ENCODE measurements at regions not wholly inside any gene's neighbourhood (a gene's known extent, or its start where the extent isn't known, plus 50 kb on each side); places are given as distances from the start of the nearest gene placed in this dataset.
"Not testable (repeated sequence)": the region's sequence is repeated elsewhere in the genome, so short reads cannot be mapped to it uniquely, and the experiment has no call there.

- H3K27me3 Mint-ChIP-seq; H3K36me3 Mint-ChIP-seq; ATAC-seq (replicated peaks); DNase-seq; H3K4me1 Mint-ChIP-seq; H3K9me3 Mint-ChIP-seq; H3K4me3 Mint-ChIP-seq; H3K27ac Mint-ChIP-seq: not testable (repeated sequence)
These were observed 183.3 kb upstream of the PRKX start for GRCh38 chrX:3896755-3897154.

GRCh38 chrX:3882553-3882920 is 169.1 kb upstream of the PRKX start:
- not testable (repeated sequence) for H3K27ac Mint-ChIP-seq; H3K27me3 Mint-ChIP-seq; H3K9me3 Mint-ChIP-seq; DNase-seq; H3K36me3 Mint-ChIP-seq; H3K4me3 Mint-ChIP-seq; ATAC-seq (replicated peaks); H3K4me1 Mint-ChIP-seq

- not testable (repeated sequence) for H3K4me3 Mint-ChIP-seq, H3K4me1 Mint-ChIP-seq, H3K9me3 Mint-ChIP-seq, DNase-seq, H3K36me3 Mint-ChIP-seq, H3K27ac Mint-ChIP-seq, H3K27me3 Mint-ChIP-seq
- peak; percentile 96 to 97 for ATAC-seq (replicated peaks)
These were observed 168.6 kb upstream of the PRKX start for GRCh38 chrX:3881898-3882552.

DNA sequence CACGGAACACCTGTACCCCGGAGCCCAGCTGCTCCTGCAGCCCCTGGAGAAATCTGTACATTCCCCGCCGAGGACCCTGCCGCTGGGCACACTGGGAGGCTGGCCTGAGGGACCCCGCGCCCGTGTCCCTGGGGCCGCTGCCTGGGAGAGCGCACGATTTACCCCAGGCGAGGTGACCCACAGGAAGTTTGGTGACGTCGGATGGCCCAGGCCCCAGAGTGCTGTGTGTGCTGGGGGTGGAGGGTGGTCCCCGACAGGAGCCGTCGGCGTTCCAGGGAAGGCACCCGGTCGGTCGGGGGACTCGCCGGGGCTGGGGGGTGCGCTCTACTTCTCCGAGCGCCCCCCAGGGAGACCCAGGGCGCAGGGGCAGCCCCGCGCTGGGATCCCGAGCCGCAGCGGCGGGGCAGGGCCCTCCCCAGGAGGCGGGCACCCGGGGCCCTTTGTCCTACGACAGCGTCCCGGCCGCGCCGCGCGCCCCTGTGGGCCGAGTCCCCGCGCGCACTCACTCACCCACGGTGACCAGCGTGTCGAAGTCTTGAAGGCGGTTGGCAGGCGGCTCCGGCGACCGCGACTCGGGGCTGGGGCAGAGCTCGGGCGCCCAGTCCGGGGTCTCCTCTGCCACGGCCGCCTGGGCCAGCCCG is 167.9 kb upstream of the PRKX start:
- H3K27me3 Mint-ChIP-seq, H3K36me3 Mint-ChIP-seq, H3K27ac Mint-ChIP-seq, H3K4me1 Mint-ChIP-seq, H3K4me3 Mint-ChIP-seq, DNase-seq, H3K9me3 Mint-ChIP-seq: not testable (repeated sequence)
- peak; percentile 43 to 62 for ATAC-seq (replicated peaks)

DNA sequence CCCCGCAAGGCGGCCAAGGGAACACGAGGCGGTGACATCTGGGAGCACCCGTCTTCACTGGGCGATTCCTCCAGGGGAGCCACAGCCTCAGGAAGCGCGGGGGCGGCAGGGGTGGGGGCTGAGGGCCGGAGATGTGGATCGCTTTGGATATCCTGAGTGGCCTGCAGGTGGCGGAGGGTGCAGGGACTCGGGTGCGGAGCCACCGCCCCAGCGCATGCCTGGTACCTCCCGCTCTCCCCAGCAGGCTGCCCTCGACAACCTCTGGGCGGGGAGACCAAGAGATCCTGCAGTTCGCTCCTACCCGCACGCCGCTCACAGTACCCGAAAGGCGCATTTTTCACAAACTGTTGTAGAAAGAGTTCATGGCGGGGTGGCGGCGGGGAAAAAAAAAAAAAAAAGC is 162.9 kb upstream of the PRKX start:
- ATAC-seq (replicated peaks); H3K27ac Mint-ChIP-seq; H3K4me1 Mint-ChIP-seq; H3K4me3 Mint-ChIP-seq; H3K36me3 Mint-ChIP-seq; H3K27me3 Mint-ChIP-seq; DNase-seq; H3K9me3 Mint-ChIP-seq: not testable (repeated sequence)

DNA sequence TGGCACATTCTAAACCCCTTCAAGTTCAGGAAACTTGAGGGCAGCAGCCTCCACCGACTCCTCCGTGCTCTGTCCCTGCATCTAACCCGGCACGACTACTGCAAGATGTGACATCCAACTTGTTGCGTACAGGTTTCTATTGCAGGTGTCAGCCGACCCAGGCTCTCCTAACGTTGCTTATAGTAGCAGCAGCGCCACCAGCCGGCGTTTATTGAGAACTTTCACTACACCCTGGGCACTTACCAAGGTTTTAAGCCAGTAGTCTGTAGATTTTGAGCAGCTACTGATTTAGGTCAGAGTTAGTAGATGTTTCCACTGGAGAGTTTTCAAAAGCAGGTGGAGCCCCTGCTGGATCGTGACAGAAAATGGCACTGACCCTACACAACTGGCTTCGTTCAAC is 162.2 kb upstream of the PRKX start:
- H3K27me3 Mint-ChIP-seq; H3K9me3 Mint-ChIP-seq; ATAC-seq (replicated peaks); DNase-seq; H3K36me3 Mint-ChIP-seq; H3K27ac Mint-ChIP-seq; H3K4me3 Mint-ChIP-seq; H3K4me1 Mint-ChIP-seq: not testable (repeated sequence)

DNA sequence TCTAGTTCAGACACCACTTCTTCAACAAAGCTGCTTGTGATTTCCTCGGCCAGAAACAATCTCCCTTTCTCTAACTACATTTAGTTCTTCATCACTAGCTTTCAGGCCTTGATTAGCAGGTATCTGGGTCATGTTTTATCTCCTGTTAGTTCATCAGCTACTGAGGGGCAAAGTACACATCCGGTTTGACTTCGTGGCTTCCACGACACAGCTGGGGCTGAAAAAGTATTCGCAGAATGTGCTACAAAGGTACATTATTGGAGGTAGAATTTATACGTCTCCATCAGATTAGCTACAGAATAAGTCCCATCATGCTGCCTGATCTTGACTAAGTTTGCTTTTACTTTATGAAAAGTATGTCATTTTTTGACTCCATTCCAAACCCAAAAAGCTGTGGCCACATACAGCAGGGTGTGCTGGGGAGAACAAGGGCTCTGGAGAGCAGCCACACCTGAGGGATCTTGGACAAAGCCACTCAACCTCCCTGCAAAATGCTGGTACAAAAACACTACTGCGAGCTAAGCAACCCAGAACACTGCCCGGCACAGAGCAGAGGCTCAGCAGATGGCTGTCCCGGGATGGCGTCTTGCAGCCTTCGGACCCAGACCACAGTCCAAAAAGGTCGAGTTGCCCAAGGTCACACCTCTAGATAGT is 158.9 kb upstream of the PRKX start:
- not testable (repeated sequence) for ATAC-seq (replicated peaks); H3K9me3 Mint-ChIP-seq; DNase-seq; H3K27ac Mint-ChIP-seq; H3K27me3 Mint-ChIP-seq; H3K4me1 Mint-ChIP-seq; H3K4me3 Mint-ChIP-seq; H3K36me3 Mint-ChIP-seq

DNA sequence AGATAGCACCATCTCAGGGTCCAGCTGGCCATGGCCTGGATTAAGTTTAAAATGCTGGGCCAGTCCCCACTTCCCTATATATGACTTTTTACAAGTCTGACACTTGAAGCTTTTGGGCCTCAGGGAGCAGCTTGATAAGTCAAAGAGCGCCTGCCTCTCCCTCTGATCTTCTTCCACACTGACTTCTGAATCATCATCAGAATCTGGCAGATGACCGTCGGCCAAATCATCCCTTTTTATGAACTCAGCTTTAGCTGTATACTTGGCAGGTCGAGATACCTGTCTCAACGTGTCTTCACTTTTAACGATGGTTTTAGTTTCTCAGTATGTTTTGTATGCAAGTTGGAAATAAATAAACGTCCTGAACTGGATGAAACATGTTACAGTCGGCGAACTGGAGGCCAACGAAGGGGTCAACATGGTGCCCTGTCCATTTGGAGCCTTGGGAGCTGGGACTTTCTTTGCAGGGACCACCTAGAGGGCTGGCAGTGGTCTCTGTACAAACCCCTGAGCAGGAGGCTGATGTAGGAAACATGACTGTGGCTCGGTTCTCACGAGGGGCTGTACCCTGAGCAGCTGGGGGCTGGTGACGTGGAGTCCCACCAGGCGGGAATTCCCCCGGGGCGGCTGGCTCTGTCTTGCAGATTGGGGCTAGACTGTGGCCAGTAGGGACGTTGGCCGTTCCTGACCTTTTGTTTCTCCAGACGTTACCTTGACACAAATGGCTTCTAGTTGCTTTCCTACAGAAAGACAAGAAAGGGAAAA is 153.8 kb upstream of the PRKX start:
- H3K9me3 Mint-ChIP-seq; ATAC-seq (replicated peaks); H3K27me3 Mint-ChIP-seq; H3K4me1 Mint-ChIP-seq; H3K36me3 Mint-ChIP-seq; H3K4me3 Mint-ChIP-seq; H3K27ac Mint-ChIP-seq; DNase-seq: not testable (repeated sequence)

DNA sequence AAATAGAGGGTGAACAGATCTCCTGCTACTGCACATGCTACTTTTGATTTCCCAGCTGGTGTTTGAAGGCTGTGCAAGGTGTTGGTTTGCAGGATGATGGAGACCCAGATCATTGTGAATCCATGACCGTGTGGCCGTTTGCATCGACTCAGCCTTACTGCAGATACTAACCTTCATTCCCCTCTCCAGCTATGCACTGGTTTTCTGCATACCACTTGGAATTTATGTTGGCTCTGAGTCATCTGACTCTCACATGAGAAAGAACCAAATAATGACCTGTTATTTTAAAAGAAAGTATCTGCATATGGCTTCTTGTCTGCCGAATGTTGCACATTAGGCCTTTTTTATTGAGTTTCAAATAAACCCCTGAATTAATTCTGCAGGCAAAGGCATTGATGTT is 144.9 kb upstream of the PRKX start:
- ATAC-seq (replicated peaks); DNase-seq: not testable (repeated sequence)

GRCh38 chrX:3843522-3844145 is 130.2 kb upstream of the PRKX start:
- H3K9me3 Mint-ChIP-seq, DNase-seq, H3K27ac Mint-ChIP-seq, H3K27me3 Mint-ChIP-seq, H3K4me1 Mint-ChIP-seq, H3K4me3 Mint-ChIP-seq, H3K36me3 Mint-ChIP-seq: not testable (repeated sequence)
- peak; percentile 95 to 96 for ATAC-seq (replicated peaks)

More for the DNA sequence above, 144.9 kb upstream of the PRKX start:
- H3K4me1 Mint-ChIP-seq, H3K27ac Mint-ChIP-seq, H3K27me3 Mint-ChIP-seq, H3K9me3 Mint-ChIP-seq, H3K36me3 Mint-ChIP-seq, H3K4me3 Mint-ChIP-seq: not testable (repeated sequence)

- not testable (repeated sequence) for H3K4me1 Mint-ChIP-seq, H3K27ac Mint-ChIP-seq
These were observed 129.5 kb upstream of the PRKX start for GRCh38 chrX:3842822-3843521.

DNA sequence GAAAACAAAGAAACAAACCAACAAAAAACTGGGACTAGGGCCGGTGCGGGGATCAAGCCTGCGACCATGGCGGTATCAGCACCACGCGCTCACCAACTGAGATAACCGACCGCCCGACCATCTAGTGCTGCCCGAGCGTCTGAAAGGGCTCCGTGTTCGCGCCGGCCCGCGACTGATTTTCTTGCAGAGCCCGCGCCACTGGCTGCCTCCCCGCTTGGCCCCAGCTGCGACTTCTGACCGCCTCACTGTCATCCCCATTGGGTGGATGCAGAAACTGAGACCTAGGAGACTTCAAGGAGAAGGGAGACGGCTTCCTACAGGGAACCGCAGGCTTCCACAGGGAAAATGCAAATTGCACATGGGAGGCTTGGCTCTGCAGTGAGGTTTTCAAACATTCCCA is 125.3 kb upstream of the PRKX start:
- H3K4me1 Mint-ChIP-seq; ATAC-seq (replicated peaks); H3K9me3 Mint-ChIP-seq; H3K36me3 Mint-ChIP-seq; H3K4me3 Mint-ChIP-seq; H3K27ac Mint-ChIP-seq; DNase-seq; H3K27me3 Mint-ChIP-seq: not testable (repeated sequence)

More at GRCh38 chrX:3842822-3843521, 129.5 kb upstream of the PRKX start:
- DNase-seq, H3K27me3 Mint-ChIP-seq, H3K36me3 Mint-ChIP-seq, H3K9me3 Mint-ChIP-seq: not testable (repeated sequence)
- ATAC-seq (replicated peaks), result peak; percentile 56 to 60
- peak overlapping the region; percentile 48 to 73 for H3K4me3 Mint-ChIP-seq

- H3K36me3 Mint-ChIP-seq; ATAC-seq (replicated peaks); DNase-seq; H3K27ac Mint-ChIP-seq; H3K4me3 Mint-ChIP-seq; H3K9me3 Mint-ChIP-seq; H3K27me3 Mint-ChIP-seq; H3K4me1 Mint-ChIP-seq: not testable (repeated sequence)
These were observed 124.7 kb upstream of the PRKX start for GRCh38 chrX:3837958-3838643.
